Ovary (tissue), 7 donors: ENCODE measurements at regions not wholly inside any gene's neighbourhood (a gene's known extent, or its start where the extent isn't known, plus 50 kb on each side); places are given as distances from the start of the nearest gene placed in this dataset.

Experiments used
- DNase-seq, 5 donors: peaks; one replicate each; pipeline ENCODE4 v3.0.0-alpha.2; 2019 to 2020
- H3K27ac ChIP-seq, 2 donors: fragments of 200-600 bp; one replicate each; pipeline versions ENCODE4 v1.5.1 to v1.8.0; 2019 to 2022
- H3K27me3 ChIP-seq: fragments of 200-600 bp; one replicate; pipeline ENCODE4 v1.8.0; 2022
- H3K36me3 ChIP-seq: fragments of 200-600 bp; sonication (generic); one replicate; pipeline ENCODE4 v1.5.1; 2019
- H3K4me1 ChIP-seq: one replicate; pipeline ENCODE4 v1.8.1; 2013; ENCODE audit warnings: mild to moderate bottlenecking, moderate library complexity; ENCODE audit not compliant: insufficient read depth
- H3K4me3 ChIP-seq: fragments of 200-600 bp; sonication (generic); one replicate; pipeline ENCODE4 v1.5.1; 2017
- H3K9me3 ChIP-seq, 2 donors: fragments of 200-600 bp in 1 of 2; sonication (generic) in 1 of 2; one replicate each; pipeline versions ENCODE4 v1.5.1 to v1.8.1; 2013 to 2019; ENCODE audit warnings: mild to moderate bottlenecking in 1 of 2, moderate library complexity in 1 of 2
- EP300 ChIP-seq: sonication (generic); formaldehyde crosslinking; IDR thresholded peaks from one replicate; pipeline ENCODE4 v1.6.1; 2017; ENCODE audit warnings: antibody characterized with exemption
- POLR2A ChIP-seq: fragments of 450-650 bp; IDR thresholded peaks from one replicate; pipeline ENCODE4 v1.6.1; 2017; ENCODE audit warnings: antibody characterized with exemption, mild to moderate bottlenecking, moderate library complexity
- WGBS, 3 donors: extraction: QIAGEN DNeasy Blood & Tissue Kit in 1 of 3; methylation state at CpG; one replicate each; pipeline versions ENCODE4 v1.1.5 to v1.1.7; 2013 to 2017; 5-methylcytosine and 5-hydroxymethylcytosine counted together
- intact Hi-C, 4 donors: fragments of 100-400 bp; cut with DNase I; formaldehyde crosslinking; loops; one replicate each; pipeline versions ENCODE4 v1.11.0 to v1.15.1; 2022 to 2023
- TF ChIP-seq, protein P1 (sequence below), 3 donors: fragments of 450-650 bp in 2 of 3; fragments of 200-600 bp in 1 of 3; IDR thresholded peaks; one replicate each; pipeline versions ENCODE4 v1.5.1 to v1.8.0; 2016 to 2022; ENCODE audit warnings: antibody characterized with exemption in 3 of 3, mild to moderate bottlenecking in 1 of 3
- donor health status: DM: no; HTN: no; CAD: no; lungs with moderate emphysema.
- donor health status: DM: no; HTN: no; CAD: no.
- donor health status: Bipolar disorder and iron deficiency.
- donor health status: DM: no; HTN: no; CAD: no.
- donor health status: DM: yes; HTN: yes; CAD: no.

DNA sequence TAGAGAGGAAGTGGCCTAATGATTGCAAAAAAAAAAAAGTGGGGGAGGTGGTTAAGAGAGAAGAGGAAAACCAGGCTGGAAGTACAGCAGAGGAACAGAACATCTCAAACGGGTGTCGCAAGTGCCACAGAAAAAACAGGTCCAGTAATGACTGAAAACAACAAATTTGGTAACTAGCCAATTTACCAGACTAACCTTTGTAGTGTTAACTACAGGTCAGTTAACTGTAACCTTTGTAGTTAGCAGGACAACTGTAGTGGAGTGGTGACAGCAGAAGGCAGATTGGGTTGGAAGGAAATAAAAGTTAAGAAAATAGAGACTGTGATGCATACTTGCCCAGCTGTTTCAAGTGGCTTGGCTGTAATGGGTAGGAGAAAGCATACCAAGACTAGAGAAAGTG, 91.4 kb upstream of the CHST9 start:
- WGBS, 3 donors, result 78 to 93% (median 83%) methylated on average over 2 of the region's 2 CpGs
- Histone ChIP-seq H3K4me3 (no peak overlapping the region), H3K36me3 (no peaks in the 10 kb centered on the region), H3K27me3 (no peaks in the 10 kb centered on the region), H3K4me1 (no peaks in the 10 kb centered on the region), H3K9me3 (no peaks in the 10 kb centered on the region), H3K27ac (no peak overlapping the region)
- no peak for DNase-seq
- intact Hi-C loops, result no loop called here
- TF ChIP-seq, protein P1, sequence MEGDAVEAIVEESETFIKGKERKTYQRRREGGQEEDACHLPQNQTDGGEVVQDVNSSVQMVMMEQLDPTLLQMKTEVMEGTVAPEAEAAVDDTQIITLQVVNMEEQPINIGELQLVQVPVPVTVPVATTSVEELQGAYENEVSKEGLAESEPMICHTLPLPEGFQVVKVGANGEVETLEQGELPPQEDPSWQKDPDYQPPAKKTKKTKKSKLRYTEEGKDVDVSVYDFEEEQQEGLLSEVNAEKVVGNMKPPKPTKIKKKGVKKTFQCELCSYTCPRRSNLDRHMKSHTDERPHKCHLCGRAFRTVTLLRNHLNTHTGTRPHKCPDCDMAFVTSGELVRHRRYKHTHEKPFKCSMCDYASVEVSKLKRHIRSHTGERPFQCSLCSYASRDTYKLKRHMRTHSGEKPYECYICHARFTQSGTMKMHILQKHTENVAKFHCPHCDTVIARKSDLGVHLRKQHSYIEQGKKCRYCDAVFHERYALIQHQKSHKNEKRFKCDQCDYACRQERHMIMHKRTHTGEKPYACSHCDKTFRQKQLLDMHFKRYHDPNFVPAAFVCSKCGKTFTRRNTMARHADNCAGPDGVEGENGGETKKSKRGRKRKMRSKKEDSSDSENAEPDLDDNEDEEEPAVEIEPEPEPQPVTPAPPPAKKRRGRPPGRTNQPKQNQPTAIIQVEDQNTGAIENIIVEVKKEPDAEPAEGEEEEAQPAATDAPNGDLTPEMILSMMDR (IDR thresholded peaks at IDR 0.05), result no peak
- TF ChIP-seq POLR2A (no peak), EP300 (no peak)

DNA sequence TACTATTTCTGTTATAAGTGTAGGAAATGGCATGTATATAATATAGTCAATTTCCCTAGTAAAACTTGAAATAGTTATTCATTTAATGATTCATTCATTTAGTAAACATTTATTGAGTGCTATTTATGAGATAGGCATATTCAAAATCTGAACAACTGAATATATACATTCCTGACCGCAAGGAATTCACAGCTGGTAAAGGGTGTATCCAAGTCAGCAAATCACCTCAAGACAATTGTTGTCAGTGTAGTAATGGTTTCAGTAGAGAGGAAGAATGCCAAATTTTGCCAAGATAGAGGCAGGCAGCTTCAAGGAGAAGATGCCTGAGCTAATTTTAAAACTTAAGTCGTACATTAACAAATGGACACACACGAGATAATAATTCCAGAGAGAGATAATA, 89.8 kb upstream of the CHST9 start:
- intact Hi-C loops, result no loop called here
- no peak for DNase-seq
- no peaks in the 10 kb centered on the region for H3K27me3 ChIP-seq
- WGBS, 3 donors, result 70 to 85% (median 71%) methylated on average over 3 of the region's 3 CpGs
- TF ChIP-seq POLR2A (no peak), EP300 (no peak)
- TF ChIP-seq, protein P1 (IDR thresholded peaks at IDR 0.05), result no peak
- no peaks in the 10 kb centered on the region for H3K36me3 ChIP-seq
- H3K27ac ChIP-seq, result no peak overlapping the region
- H3K4me3 ChIP-seq, result no peak overlapping the region
- H3K9me3 ChIP-seq, result no peaks in the 10 kb centered on the region
- no peaks in the 10 kb centered on the region for H3K4me1 ChIP-seq

- H3K27ac ChIP-seq, result no peak overlapping the region
- TF ChIP-seq EP300 (no peak), POLR2A (no peak)
- TF ChIP-seq, protein P1 (IDR thresholded peaks at IDR 0.05), result no peak
- intact Hi-C loops, result no loop called here
- WGBS, 3 donors, result 91 to 94% (median 92%) methylated on average over 2 of the region's 2 CpGs
- DNase-seq, result no peak
- no peak overlapping the region for H3K4me3 ChIP-seq
- H3K4me1 ChIP-seq, result no peaks in the 10 kb centered on the region
- no peaks in the 10 kb centered on the region for H3K27me3 ChIP-seq
- H3K36me3 ChIP-seq, result no peaks in the 10 kb centered on the region
- H3K9me3 ChIP-seq, result no peaks in the 10 kb centered on the region
Observed at GRCh38 chr18:27270508-27270907, 85.4 kb upstream of the CHST9 start.

DNA sequence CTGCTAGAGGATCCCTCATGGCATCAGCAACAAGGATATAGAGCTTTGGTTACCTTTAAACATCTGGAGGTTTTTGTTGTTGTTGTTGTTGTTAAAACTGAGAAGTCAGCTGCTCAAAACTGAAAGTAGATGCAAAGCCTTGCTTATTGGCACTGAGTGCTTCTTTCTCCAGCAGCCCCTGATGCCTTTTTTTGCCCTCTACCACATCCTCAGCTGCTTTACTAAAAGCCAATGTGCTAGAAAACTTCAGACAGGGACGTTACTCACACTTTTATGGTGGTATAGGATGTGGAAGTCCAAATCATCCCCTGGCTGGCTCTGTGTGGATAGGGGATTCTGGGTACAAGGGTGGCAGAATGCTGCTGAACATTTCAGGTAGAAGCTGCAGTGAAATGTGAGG, 78.3 kb upstream of the CHST9 start:
- no peak for DNase-seq
- intact Hi-C loops, result no loop called here
- H3K27ac ChIP-seq, result no peak overlapping the region
- no peak overlapping the region for H3K4me3 ChIP-seq
- no peaks in the 10 kb centered on the region for H3K36me3 ChIP-seq
- H3K27me3 ChIP-seq, result no peaks in the 10 kb centered on the region
- H3K9me3 ChIP-seq, result no peaks in the 10 kb centered on the region
- H3K4me1 ChIP-seq, result no peaks in the 10 kb centered on the region
- TF ChIP-seq EP300, result no peak
- TF ChIP-seq, protein P1 (IDR thresholded peaks at IDR 0.05), result no peak
- TF ChIP-seq POLR2A, result no peak
- WGBS, 3 donors, result 41 to 62% (median 59%) methylated on average over 1 of the region's 1 CpG
